Chondrocyte (in vitro differentiated cells): ENCODE measurements at regions not wholly inside any gene's neighbourhood (a gene's known extent, or its start where the extent isn't known, plus 50 kb on each side); places are given as distances from the start of the nearest gene placed in this dataset.
A peak's percentile ranks its signal among the peaks of the same experiment; 100 is the strongest.

Experiments
- DNase-seq: peaks from one replicate; pipeline ENCODE4 v3.0.0; 2021; ENCODE audit warnings: mixed read lengths, low spot score
- H3K27ac Mint-ChIP-seq: one replicate; pipeline ENCODE4 v1.8.0; 2021; ENCODE audit warnings: mild to moderate bottlenecking, moderate library complexity, mixed read lengths; ENCODE audit not compliant: unreplicated experiment
- H3K27me3 Mint-ChIP-seq: 2 replicates; pipeline ENCODE4 v1.8.0; 2021; ENCODE audit warnings: low read depth, mixed read lengths
- H3K36me3 Mint-ChIP-seq: 2 replicates; pipeline ENCODE4 v1.8.0; 2021; ENCODE audit warnings: low read depth, mixed read lengths
- H3K4me1 Mint-ChIP-seq: 2 replicates; pipeline ENCODE4 v1.8.0; 2021; ENCODE audit warnings: low read depth, mild to moderate bottlenecking, mixed read lengths
- H3K4me3 Mint-ChIP-seq: one replicate; pipeline ENCODE4 v1.8.0; 2021; ENCODE audit warnings: mild to moderate bottlenecking, moderate library complexity, mixed read lengths; ENCODE audit not compliant: unreplicated experiment
- H3K9me3 Mint-ChIP-seq: 2 replicates; pipeline ENCODE4 v1.8.0; 2021; ENCODE audit warnings: low read depth, mixed read lengths
- CTCF ChIP-seq: fragments of 200-600 bp; sonication (generic); IDR thresholded peaks from 2 replicates; pipeline ENCODE4 v1.5.0; 2021; ENCODE audit warnings: antibody characterized with exemption, mild to moderate bottlenecking, moderate library complexity

- TF ChIP-seq CTCF = no peak
- Mint-ChIP-seq H3K4me1 (no peaks in the 10 kb centered on the region), H3K9me3 (no peaks in the 10 kb centered on the region), H3K27me3 (no peaks in the 10 kb centered on the region), H3K36me3 (peaks cover 9% of the 10 kb centered on the region), H3K4me3 (no peak overlapping the region), H3K27ac (no peak overlapping the region)
- DNase-seq = no peak
These were observed 56.2 kb upstream of the EDEM3 start for GRCh38 chr1:184810735-184811343.

- H3K36me3 Mint-ChIP-seq = peaks cover 18% of the 10 kb centered on the region
- no peak for DNase-seq
- no peak overlapping the region for H3K4me3 Mint-ChIP-seq
- H3K9me3 Mint-ChIP-seq = no peaks in the 10 kb centered on the region
- peaks cover 8% of the 10 kb centered on the region for H3K4me1 Mint-ChIP-seq
- no peaks in the 10 kb centered on the region for H3K27me3 Mint-ChIP-seq
- H3K27ac Mint-ChIP-seq = no peak overlapping the region
- TF ChIP-seq CTCF = no peak
These were observed 51.7 kb upstream of the EDEM3 start for GRCh38 chr1:184806296-184806721.

- Mint-ChIP-seq H3K9me3 (no peaks in the 10 kb centered on the region), H3K27me3 (no peaks in the 10 kb centered on the region), H3K4me3 (no peak overlapping the region), H3K27ac (no peak overlapping the region), H3K36me3 (peaks cover 22% of the 10 kb centered on the region), H3K4me1 (peaks cover 8% of the 10 kb centered on the region)
- TF ChIP-seq CTCF = peak; percentile 98
- no peak for DNase-seq
These were observed 51.1 kb upstream of the EDEM3 start for GRCh38 chr1:184805667-184806295.
